ENCODE measurements at regions not wholly inside any gene's neighbourhood (a gene's known extent, or its start where the extent isn't known, plus 50 kb on each side); places are given as distances from the start of the nearest gene placed in this dataset.

GRCh38 chr3:83150896-83151295 lies 1389.5 kb upstream of the GBE1 start:
- Histone ChIP-seq H3K27me3 (ENCODE audit: insufficient read depth, poor library complexity, severe bottlenecking) (no peaks in the 10 kb centered on the region), H3K27ac (replicated peaks) (no peak overlapping the region), H3K4me3 (replicated peaks; ENCODE audit: insufficient read depth, low read length) (no peak overlapping the region)
- DNase-seq (ENCODE audit: low read depth in 1 of 2, low spot score in 1 of 2) = no peak
- TF ChIP-seq GABPA (IDR thresholded peaks at IDR 0.05; ENCODE audit: low read depth) (no peak), CTCF (IDR thresholded peaks at IDR 0.05; ENCODE audit: insufficient read depth, low read length) (no peak), REST (IDR thresholded peaks at IDR 0.05; ENCODE audit: insufficient replicate concordance, low read depth) (no peak), SPI1 (IDR thresholded peaks at IDR 0.05; ENCODE audit: borderline replicate concordance, low read depth) (no peak), POLR2AphosphoS5 (IDR thresholded peaks at IDR 0.05; ENCODE audit: low read depth) (no peak)

- no peaks in the 10 kb centered on the region for H3K27me3 ChIP-seq (ENCODE audit: insufficient read depth, poor library complexity, severe bottlenecking)
- TF ChIP-seq CTCF (IDR thresholded peaks at IDR 0.05; ENCODE audit: insufficient read depth, low read length) (no peak), GABPA (IDR thresholded peaks at IDR 0.05; ENCODE audit: low read depth) (no peak), REST (IDR thresholded peaks at IDR 0.05; ENCODE audit: insufficient replicate concordance, low read depth) (no peak), POLR2AphosphoS5 (IDR thresholded peaks at IDR 0.05; ENCODE audit: low read depth) (no peak), SPI1 (IDR thresholded peaks at IDR 0.05; ENCODE audit: borderline replicate concordance, low read depth) (no peak)
Measured at GRCh38 chr3:83140983-83141382, 1379.5 kb upstream of the GBE1 start.

GRCh38 chr3:83131236-83131635 lies 1369.8 kb upstream of the GBE1 start:
- no peaks in the 10 kb centered on the region for H3K27me3 ChIP-seq (ENCODE audit: insufficient read depth, poor library complexity, severe bottlenecking)
- no peak overlapping the region for H3K27ac ChIP-seq (replicated peaks)
- no peak overlapping the region for H3K4me3 ChIP-seq (replicated peaks; ENCODE audit: insufficient read depth, low read length)
- TF ChIP-seq REST (IDR thresholded peaks at IDR 0.05; ENCODE audit: insufficient replicate concordance, low read depth) = no peak
- no peak for TF ChIP-seq POLR2AphosphoS5 (IDR thresholded peaks at IDR 0.05; ENCODE audit: low read depth)
- TF ChIP-seq GABPA (IDR thresholded peaks at IDR 0.05; ENCODE audit: low read depth) = no peak
- no peak for TF ChIP-seq SPI1 (IDR thresholded peaks at IDR 0.05; ENCODE audit: borderline replicate concordance, low read depth)
- no peak for TF ChIP-seq CTCF (IDR thresholded peaks at IDR 0.05; ENCODE audit: insufficient read depth, low read length)
- no peak for DNase-seq (ENCODE audit: low read depth in 1 of 2, low spot score in 1 of 2)

More at GRCh38 chr3:83140983-83141382, 1379.5 kb upstream of the GBE1 start:
- no peak for DNase-seq (ENCODE audit: low read depth in 1 of 2, low spot score in 1 of 2)
- Histone ChIP-seq H3K4me3 (replicated peaks; ENCODE audit: insufficient read depth, low read length) (no peak overlapping the region), H3K27ac (replicated peaks) (no peak overlapping the region)

All from HL-60 (cell line).